22Rv1 (cell line): ENCODE measurements at regions not wholly inside any gene's neighbourhood (a gene's known extent, or its start where the extent isn't known, plus 50 kb on each side); places are given as distances from the start of the nearest gene placed in this dataset.

Experiments used
- H3K27ac ChIP-seq: fragments of 450-650 bp; 2 replicates; pipeline ENCODE4 v1.5.1; 2017
- CTCF ChIP-seq: fragments of 450-650 bp; IDR thresholded peaks from 2 replicates; pipeline ENCODE4 v1.5.1; 2017; ENCODE audit warnings: mild to moderate bottlenecking
- ZFX ChIP-seq: fragments of 450-650 bp; IDR thresholded peaks from 2 replicates; pipeline ENCODE4 v1.6.1; 2017; ENCODE audit warnings: antibody characterized with exemption, borderline replicate concordance

DNA sequence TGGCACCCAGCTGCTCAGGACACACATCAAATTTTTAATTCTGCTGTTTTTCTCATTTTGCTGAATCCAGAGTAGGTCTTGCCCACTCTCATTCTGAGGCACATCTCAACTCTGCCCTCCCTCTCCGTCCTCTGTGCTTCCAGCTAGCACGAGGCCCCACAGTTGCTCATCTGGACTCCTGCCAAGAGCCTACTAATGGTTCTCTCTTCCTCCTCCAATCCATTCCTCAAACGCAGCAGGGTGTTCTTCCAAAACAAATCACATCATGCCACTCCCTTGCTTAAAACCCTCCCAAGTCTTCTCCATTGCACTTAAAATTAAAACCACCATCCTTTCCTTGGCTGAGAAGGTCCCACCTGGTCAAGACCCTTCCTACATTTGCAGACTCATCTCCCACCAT is 49.8 kb upstream of the SCAF4 start:
- TF ChIP-seq ZFX = no peak
- no peak for TF ChIP-seq CTCF
- H3K27ac ChIP-seq = no peak overlapping the region
